Daoy (cell line): ENCODE measurements at regions not wholly inside any gene's neighbourhood (a gene's known extent, or its start where the extent isn't known, plus 50 kb on each side); places are given as distances from the start of the nearest gene placed in this dataset.
A peak's percentile ranks its signal among the peaks of the same experiment; 100 is the strongest.
"Not testable (repeated sequence)": the region's sequence is repeated elsewhere in the genome, so short reads cannot be mapped to it uniquely, and the experiment has no call there.

Source experiments
- DNase-seq: peaks from one replicate; pipeline ENCODE4 v3.0.0-alpha.2; 2015; ENCODE audit warnings: low read depth

DNA sequence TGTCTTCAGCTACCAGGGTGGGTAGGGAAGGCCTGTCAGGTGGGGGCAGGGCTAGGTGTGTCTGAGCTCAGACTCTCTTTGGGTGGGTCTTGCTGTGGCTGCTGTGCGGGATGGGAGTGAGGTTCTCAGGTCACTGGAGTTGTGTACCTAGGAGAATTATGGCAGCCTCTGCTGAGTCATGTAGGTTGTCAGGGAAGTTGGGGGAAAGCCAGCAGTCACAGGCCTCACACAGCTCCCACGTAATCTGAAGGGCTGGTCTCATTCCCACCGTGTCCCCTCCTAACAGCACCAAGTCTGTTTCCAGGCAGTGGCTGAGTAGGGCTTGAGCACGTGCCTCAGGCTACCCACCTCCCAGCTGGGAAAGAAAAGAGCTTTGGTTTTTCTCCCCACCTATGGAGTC is 67.0 kb downstream of the CHCHD4 start:
- DNase-seq, result peak; percentile 27

GRCh38 chr3:14047841-14048240 is 76.8 kb downstream of the CHCHD4 start:
- no peak for DNase-seq

DNA sequence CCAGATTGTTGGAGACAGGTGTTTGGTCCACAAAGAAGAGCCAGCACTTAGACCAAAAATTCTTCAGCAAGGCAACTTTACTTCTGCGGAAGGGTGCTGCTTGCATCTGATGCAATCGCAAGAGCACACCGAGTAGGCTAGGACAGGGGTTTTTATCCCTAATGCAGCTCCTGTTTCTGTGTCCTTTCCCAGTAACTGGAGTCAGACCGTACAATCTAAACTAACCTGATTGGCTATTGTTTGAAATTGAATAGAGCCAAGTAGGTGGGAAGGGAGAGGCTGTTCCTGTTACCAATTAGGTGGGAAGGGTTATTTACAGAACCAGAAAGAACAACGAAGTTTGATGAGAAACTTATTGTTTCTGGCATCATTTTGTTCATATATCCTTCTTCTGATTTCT is 77.6 kb downstream of the CHCHD4 start:
- DNase-seq, result no peak

DNA sequence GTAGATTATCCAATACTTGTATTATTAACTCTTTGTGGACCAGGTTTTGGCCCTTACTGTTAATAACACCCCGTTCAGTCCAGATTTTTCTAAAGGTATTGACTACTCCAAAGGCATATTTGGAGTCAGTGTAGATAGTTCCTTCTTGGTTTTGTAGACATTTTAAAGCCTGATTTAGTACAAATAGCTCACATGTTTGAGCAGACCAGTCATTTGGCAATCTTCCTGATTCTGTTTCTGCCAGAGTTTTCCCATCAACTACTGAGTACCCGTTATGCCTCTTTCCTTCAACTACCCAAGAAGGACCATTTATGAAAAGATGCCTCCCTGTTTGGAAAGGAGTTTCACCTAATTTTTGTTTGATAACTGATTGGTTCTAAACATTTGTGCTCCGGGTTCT is 82.0 kb downstream of the CHCHD4 start:
- DNase-seq, result no peak

- DNase-seq, result no peak
Measured at GRCh38 chr3:14039149-14039548, 85.5 kb downstream of the CHCHD4 start.

DNA sequence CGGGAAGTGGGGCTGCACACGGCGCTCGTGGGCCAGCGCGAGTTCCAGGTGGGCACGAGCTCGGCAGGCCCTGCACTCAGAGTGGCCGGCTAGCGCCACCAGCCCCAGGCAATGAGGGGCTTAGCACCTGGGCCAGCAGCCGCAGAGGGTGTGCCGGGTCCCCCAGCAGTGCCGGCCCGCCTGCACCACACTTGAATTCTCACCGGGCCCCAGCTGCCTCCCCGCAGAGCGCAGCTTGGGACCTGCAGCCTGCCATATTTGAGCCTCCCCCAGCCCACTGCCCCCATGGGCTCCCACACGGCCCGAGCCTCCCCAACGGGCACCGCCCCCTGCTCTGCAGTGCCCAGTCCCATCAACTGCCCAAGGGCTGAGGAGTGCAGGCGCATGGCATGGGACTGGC is 87.5 kb downstream of the CHCHD4 start:
- no peak for DNase-seq

DNA sequence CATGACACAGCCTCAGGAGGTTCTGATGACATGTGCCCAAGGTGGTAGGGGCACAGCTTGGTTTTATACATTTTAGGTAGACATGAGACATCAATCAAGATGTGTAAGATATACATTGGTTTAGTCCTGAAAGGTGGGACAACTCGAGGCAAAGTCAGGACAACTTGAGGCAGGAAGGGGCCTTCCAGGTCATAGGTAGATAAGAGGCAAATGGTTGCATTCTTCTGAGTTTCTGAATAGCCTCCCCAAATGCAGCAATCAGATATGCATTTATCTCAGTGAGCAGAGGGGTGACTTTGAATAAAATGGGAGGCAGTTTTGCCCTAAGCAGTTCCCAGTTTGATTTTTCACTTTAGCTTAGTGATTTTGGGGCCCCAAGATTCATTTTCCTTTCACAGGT is 91.6 kb downstream of the CHCHD4 start:
- DNase-seq, result no peak

DNA sequence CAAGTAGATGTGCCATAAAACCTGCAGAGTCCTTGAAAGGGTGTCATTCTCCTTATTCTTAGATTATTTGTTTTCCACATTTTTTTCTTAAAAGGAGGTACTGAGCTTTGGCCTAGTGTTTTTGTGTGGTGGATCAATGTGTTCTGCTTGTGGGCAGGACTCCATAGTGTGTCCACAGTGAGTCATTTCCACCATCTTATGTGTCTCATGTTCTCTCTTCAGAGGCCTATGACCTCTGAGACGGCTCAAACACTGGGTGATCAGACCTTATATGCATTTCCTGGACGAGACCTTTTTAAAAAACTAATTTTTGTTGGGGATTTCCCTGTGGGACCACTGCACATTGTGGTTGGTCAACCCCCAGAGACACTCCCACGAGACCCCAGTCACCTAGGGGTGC is 93.4 kb downstream of the CHCHD4 start:
- DNase-seq, result no peak

DNA sequence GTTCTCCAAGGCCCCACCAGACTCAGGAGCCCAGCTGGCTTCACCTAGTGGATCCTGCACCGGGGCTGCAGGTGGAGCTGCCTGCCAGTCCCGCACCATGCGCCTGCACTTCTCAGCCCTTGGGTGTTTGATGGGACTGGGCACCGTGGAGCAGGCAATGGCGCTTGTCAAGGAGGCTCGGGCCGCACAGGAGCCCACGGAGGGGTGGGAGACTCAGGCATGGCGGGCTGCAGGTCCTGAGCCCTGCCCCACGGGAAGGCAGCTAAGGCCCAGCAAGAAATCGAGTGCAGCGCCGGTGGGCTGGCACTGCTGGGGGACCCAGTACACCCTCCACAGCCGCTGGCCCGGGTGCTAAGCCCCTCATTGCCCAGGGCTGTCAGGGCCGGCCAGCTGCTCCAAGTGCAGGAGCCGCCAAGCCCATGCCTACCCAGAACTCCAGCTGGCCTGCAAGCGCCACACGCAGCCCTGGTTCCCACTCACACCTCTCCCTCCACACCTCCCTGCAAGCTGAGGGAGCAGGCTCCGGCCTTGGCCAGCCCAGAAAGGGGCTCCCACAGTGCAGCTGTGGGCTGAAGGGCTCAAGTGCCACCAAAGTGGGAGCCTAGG is 95.2 kb downstream of the CHCHD4 start:
- not testable (repeated sequence) for DNase-seq

- DNase-seq, result not testable (repeated sequence)
Measured at GRCh38 chr3:14028122-14028521, 96.5 kb downstream of the CHCHD4 start.

- no peak for DNase-seq
Measured at GRCh38 chr3:14019459-14019858, 105.2 kb downstream of the CHCHD4 start.

DNA sequence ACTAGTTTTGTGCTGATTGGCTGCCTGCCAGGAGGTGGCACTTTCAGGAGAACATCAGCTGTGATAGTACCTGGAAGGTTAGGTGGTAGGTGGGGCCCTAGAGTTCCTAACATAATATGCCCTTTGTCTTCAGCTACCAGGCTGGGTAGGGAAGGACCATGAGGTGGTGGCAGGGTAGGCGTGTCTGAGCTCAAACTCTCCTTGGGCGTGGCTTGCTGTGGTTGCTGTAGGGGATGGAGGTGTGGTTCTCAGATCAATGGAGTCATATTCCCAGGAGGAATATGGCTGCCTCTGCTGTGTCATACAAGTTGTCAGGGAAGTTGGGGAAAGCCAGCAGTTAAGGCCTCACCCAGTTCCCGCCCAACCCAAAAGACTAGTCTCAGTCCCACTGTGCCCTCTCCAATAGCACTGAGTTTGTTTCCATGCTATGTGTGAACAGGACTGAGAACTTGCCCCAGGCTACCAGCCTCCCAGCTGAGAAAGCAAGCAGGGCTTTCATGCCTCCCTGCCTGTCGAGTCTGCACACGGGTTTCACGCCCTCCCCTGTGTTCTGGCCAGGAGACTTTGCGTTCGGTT is 107.7 kb downstream of the CHCHD4 start:
- no peak for DNase-seq

- no peak for DNase-seq
Measured at GRCh38 chr3:14007006-14007405, 117.7 kb downstream of the CHCHD4 start.

GRCh38 chr3:14001136-14001535 is 121.3 kb upstream of the WNT7A start:
- DNase-seq, result no peak

GRCh38 chr3:14000556-14000955 is 120.7 kb upstream of the WNT7A start:
- DNase-seq, result no peak

- DNase-seq, result no peak
Measured at GRCh38 chr3:13998831-13999230, 119.0 kb upstream of the WNT7A start.

DNA sequence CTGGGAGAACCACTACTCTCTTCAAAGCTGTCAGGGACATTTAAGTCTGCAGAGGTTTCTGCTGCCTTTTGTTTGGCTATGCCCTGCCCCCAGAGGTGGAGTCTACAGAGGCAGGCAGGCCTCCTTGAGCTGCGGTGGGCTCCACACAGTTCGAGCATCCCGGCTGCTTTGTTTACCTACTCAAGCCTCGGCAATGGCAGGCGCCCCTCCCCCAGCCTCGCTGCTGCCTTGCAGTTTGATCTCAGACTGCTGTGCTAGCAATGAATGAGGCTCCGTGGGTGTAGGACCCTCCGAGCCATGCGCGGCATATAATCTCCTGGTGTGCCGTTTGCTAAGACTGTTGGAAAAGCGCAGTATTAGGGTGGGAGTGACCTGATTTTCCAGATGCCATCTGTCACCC is 115.3 kb upstream of the WNT7A start:
- not testable (repeated sequence) for DNase-seq

DNA sequence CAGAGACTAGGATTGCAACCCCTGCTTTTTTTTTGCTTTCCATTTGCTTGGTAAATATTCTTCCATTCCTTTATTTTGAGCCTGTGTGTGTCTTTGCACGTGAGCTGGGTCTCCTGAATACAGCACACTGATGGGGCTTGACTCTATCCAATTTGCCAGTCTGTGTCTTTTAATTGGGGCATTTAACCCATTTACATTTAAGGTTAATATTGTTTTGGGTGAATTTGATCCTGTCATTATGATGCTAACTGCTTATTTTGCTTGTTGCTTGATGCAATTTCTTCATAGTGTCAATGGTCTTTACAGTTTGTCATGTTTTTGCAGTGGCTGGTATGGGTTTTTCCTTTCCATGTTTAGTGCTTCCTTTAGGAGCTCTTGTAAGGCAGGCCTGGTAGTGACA is 109.1 kb upstream of the WNT7A start:
- not testable (repeated sequence) for DNase-seq

GRCh38 chr3:13976469-13976868 is 96.6 kb upstream of the WNT7A start:
- DNase-seq, result no peak

- no peak for DNase-seq
Measured at GRCh38 chr3:13975686-13976085, 95.8 kb upstream of the WNT7A start.

DNA sequence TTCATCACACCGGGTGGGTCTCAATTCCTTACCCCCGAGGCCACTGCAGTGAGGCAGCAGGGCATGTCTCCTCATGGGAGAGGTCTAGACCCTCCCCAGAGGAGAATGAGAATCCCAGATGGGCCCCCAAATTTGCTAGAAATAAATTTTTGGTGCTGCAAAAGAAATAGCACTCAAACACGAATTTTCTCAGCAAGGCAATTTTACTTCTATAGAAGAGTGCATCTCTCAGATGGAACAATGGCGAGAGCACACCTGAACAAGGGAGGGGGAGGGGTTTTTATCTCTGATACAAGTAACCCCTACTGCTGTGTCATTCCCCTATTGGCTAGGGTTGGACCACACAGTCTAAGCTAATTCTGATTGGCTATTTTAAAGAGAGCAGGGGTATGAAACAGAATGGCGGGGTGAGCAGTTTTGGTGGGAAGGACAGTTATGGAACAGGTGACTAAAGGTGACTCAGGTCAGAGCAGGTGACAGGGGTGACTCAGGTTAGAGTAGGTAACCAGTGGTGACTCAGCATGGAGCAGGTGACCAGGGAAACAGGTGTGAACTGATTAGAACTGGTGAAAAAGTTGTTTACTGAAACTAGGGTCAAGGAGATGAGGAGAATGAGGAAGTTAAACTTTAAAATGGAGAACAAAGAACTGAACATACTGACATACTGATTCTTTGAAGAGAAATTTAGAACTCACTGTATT is 93.0 kb upstream of the WNT7A start:
- no peak for DNase-seq

- DNase-seq, result no peak
Measured at GRCh38 chr3:13966302-13966701, 86.4 kb upstream of the WNT7A start.

GRCh38 chr3:13963137-13963886 is 83.4 kb upstream of the WNT7A start:
- no peak for DNase-seq
